ENCODE measurements at regions not wholly inside any gene's neighbourhood (a gene's known extent, or its start where the extent isn't known, plus 50 kb on each side); places are given as distances from the start of the nearest gene placed in this dataset.

DNA sequence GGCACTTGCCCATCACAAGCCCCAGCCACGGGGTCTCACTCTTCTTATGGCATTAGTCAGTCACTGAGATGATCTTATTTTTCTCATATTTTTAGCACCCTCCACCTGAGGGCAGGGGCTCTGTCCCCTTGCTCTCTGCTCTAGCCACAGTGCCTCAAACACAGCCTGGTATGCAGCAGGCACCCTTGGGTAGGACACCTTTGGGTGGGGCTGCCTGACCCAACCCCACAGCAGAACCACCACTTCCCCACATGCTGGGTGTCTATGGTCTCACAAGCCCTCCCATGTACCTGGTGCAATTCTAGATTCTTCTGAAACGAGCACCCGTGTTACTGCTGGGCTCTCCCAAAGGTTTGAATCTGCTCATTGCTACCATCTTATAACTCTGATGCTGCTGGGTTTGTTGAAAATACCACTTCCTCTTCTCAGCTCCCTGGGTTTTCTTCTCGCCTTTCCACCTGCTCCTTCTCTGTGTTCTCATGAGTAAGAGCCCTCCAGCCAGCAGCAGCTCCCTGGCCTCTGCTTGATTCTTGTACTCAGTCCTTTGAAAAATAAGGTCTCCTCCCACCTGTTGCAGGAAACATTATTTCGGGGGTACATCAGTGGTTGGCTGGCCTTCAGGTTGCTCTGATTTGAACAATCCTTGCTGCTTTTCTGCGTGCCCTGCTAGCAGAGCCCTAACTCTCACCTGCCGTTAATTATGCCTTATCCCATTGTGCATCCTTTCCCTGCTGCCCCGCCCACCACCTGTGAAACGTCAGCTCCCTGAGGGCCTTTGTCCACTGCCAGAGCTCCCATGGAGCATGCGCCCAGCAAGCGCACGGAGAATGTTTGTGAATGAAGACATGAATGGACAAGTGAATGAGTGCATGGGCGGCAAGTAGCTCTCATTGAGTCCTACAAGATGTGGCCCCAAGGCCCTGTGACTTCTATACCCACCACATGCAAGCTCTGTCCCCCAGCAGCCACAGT lies 1181.6 kb downstream of the TBC1D22A start:
- H3K79me2 ChIP-seq (ENCODE audit: insufficient read depth, low read length): no peaks in the 10 kb centered on the region
- intact Hi-C loops (cut with micrococcal nuclease; ENCODE audit: unreplicated experiment): no loop called here
- no peak for ATAC-seq
- no peak for DNase-seq (ENCODE audit: low spot score)
- ChIA-PET CTCF (ENCODE audit: low intra/inter-chr PET ratio, low total read pairs) (no interaction called here), POLR2A (no interaction called here)
- WGBS (ENCODE audit: low lambda C conversion rate): 23% methylated on average over 13 of the region's 13 CpGs
- no peaks in the 10 kb centered on the region for H3K4me1 ChIP-seq (ENCODE audit: insufficient read depth, low read length)
- no peaks in the 10 kb centered on the region for H3K9me3 ChIP-seq (ENCODE audit: low read length)
- TF ChIP-seq, protein P1, sequence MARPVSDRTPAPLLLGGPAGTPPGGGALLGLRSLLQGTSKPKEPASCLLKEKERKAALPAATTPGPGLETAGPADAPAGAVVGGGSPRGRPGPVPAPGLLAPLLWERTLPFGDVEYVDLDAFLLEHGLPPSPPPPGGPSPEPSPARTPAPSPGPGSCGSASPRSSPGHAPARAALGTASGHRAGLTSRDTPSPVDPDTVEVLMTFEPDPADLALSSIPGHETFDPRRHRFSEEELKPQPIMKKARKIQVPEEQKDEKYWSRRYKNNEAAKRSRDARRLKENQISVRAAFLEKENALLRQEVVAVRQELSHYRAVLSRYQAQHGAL (CRISPR knock-in tag; IDR thresholded peaks at IDR 0.05; ENCODE audit: not compliant biosample characterization): no peak
- TF ChIP-seq, protein P2, sequence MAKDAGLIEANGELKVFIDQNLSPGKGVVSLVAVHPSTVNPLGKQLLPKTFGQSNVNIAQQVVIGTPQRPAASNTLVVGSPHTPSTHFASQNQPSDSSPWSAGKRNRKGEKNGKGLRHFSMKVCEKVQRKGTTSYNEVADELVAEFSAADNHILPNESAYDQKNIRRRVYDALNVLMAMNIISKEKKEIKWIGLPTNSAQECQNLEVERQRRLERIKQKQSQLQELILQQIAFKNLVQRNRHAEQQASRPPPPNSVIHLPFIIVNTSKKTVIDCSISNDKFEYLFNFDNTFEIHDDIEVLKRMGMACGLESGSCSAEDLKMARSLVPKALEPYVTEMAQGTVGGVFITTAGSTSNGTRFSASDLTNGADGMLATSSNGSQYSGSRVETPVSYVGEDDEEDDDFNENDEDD (CRISPR knock-in tag; IDR thresholded peaks at IDR 0.05; ENCODE audit: borderline replicate concordance): no peak
- TF ChIP-seq SIN3A (IDR thresholded peaks at IDR 0.05; ENCODE audit: borderline replicate concordance, low read depth, low read length) (no peak), ZNF788 (CRISPR knock-in tag; IDR thresholded peaks at IDR 0.05; ENCODE audit: borderline replicate concordance) (no peak), PHF5A (CRISPR knock-in tag; IDR thresholded peaks at IDR 0.05; ENCODE audit: low read depth, unreplicated experiment) (no peak)
- TF ChIP-seq, protein P3, sequence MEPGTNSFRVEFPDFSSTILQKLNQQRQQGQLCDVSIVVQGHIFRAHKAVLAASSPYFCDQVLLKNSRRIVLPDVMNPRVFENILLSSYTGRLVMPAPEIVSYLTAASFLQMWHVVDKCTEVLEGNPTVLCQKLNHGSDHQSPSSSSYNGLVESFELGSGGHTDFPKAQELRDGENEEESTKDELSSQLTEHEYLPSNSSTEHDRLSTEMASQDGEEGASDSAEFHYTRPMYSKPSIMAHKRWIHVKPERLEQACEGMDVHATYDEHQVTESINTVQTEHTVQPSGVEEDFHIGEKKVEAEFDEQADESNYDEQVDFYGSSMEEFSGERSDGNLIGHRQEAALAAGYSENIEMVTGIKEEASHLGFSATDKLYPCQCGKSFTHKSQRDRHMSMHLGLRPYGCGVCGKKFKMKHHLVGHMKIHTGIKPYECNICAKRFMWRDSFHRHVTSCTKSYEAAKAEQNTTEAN (CRISPR knock-in tag; conservative IDR thresholded peaks at IDR 0.05): no peak
- TF ChIP-seq, protein P4, sequence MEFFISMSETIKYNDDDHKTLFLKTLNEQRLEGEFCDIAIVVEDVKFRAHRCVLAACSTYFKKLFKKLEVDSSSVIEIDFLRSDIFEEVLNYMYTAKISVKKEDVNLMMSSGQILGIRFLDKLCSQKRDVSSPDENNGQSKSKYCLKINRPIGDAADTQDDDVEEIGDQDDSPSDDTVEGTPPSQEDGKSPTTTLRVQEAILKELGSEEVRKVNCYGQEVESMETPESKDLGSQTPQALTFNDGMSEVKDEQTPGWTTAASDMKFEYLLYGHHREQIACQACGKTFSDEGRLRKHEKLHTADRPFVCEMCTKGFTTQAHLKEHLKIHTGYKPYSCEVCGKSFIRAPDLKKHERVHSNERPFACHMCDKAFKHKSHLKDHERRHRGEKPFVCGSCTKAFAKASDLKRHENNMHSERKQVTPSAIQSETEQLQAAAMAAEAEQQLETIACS (CRISPR knock-in tag; IDR thresholded peaks at IDR 0.05): no peak
- peaks cover 0 to 6% of the 10 kb centered on the region in 2 experiments; a peak in 3 of 5 replicates for H3K27me3 ChIP-seq (ENCODE audit: control insufficient read depth in 1 of 2, insufficient read depth in 2 of 2, low read length in 2 of 2)
- in situ Hi-C loops (cut with HindIII; ENCODE audit: extremely low pct_ligation_motif_present, low pct_unique_long_range_greater_than_20kb): no loop called here
- no peak overlapping the region for H2AFZ ChIP-seq (ENCODE audit: low read length)
- no peak overlapping the region for H3K4me2 ChIP-seq (ENCODE audit: low read depth, low read length)
- no TSS peak for BruUV-seq (replicated peaks)
- H4K20me1 ChIP-seq (ENCODE audit: insufficient read depth, low read length): no peaks in the 10 kb centered on the region
- H3K27ac ChIP-seq (ENCODE audit: extremely low read length, insufficient read depth, low read length): no peak overlapping the region
- no peaks in the 10 kb centered on the region for H3K36me3 ChIP-seq (replicated peaks in 1 of 2; ENCODE audit: control insufficient read depth in 1 of 2, insufficient read depth in 2 of 2, low read length in 2 of 2)
- H3K4me3 ChIP-seq (replicated peaks in 1 of 3; ENCODE audit: insufficient read depth in 1 of 3, low read depth in 2 of 3, low read length in 3 of 3): no peak overlapping the region
- FAIRE-seq: no peak
- H3K9ac ChIP-seq (ENCODE audit: insufficient read depth, low read depth, low read length): no peak overlapping the region

All from HepG2 (cell line).